Ovary (tissue), 3 donors: ENCODE measurements at regions not wholly inside any gene's neighbourhood (a gene's known extent, or its start where the extent isn't known, plus 50 kb on each side); places are given as distances from the start of the nearest gene placed in this dataset.

Experiments
- CTCF ChIP-seq, 3 donors: fragments of 450-650 bp in 2 of 3; fragments of 200-600 bp in 1 of 3; IDR thresholded peaks; one replicate each; pipeline versions ENCODE4 v1.5.1 to v1.8.0; 2016 to 2022; ENCODE audit warnings: antibody characterized with exemption in 3 of 3, mild to moderate bottlenecking in 1 of 3
- POLR2A ChIP-seq: fragments of 450-650 bp; IDR thresholded peaks from one replicate; pipeline ENCODE4 v1.6.1; 2017; ENCODE audit warnings: antibody characterized with exemption, mild to moderate bottlenecking, moderate library complexity
- donor health status: DM: no; HTN: no; CAD: no.

- TF ChIP-seq CTCF (IDR thresholded peaks at IDR 0.05), result no peak
- no peak for TF ChIP-seq POLR2A
These were observed 128.0 kb upstream of the FAM83B start for GRCh38 chr6:54718541-54719023.
